ENCODE measurements at regions not wholly inside any gene's neighbourhood (a gene's known extent, or its start where the extent isn't known, plus 50 kb on each side); places are given as distances from the start of the nearest gene placed in this dataset.

GRCh38 chr2:7574385-7574784 is 657.2 kb downstream of the RNF144A start (continued):
- TF ChIP-seq TFAP4 (CRISPR knock-in tag; IDR thresholded peaks at IDR 0.05; ENCODE audit: borderline replicate concordance) = no peak
- TF ChIP-seq ZNF668 (CRISPR knock-in tag; IDR thresholded peaks at IDR 0.05) = no peak
- TF ChIP-seq MTA3 (IDR thresholded peaks at IDR 0.05; ENCODE audit: borderline replicate concordance) = no peak
- no peak for TF ChIP-seq ZNF280A (IDR thresholded peaks at IDR 0.05; ENCODE audit: low read depth, partially characterized antibody)
- no peak for TF ChIP-seq ZNF253 (CRISPR knock-in tag; conservative IDR thresholded peaks at IDR 0.05)
- TF ChIP-seq SFPQ (IDR thresholded peaks at IDR 0.05; ENCODE audit: low read depth, low read length) = no peak
- no peak for TF ChIP-seq RUNX1 (IDR thresholded peaks at IDR 0.05; ENCODE audit: low read depth)
- no peak for TF ChIP-seq PCBP1 (IDR thresholded peaks at IDR 0.05; ENCODE audit: low read depth, low read length, poor library complexity, severe bottlenecking)
- peak; percentile 36; the same call in 1 of the 2 replicates for TF ChIP-seq PML (IDR thresholded peaks at IDR 0.05; ENCODE audit: low read length)
- no peak for TF ChIP-seq RBM34 (IDR thresholded peaks at IDR 0.05; ENCODE audit: borderline replicate concordance, insufficient read depth, low read length)
- TF ChIP-seq E2F6 (IDR thresholded peaks at IDR 0.05; ENCODE audit: borderline replicate concordance in 1 of 2, extremely low read depth in 1 of 2, insufficient read depth in 1 of 2, insufficient read length in 1 of 2, low read depth in 1 of 2, low read length in 1 of 2, poor library complexity in 1 of 2, severe bottlenecking in 1 of 2) = no peak
- peak; percentile 76 for TF ChIP-seq CBFA2T2 (conservative IDR thresholded peaks at IDR 0.05)
- TF ChIP-seq EP400 (IDR thresholded peaks at IDR 0.05) = no peak
- no peak for TF ChIP-seq MYC (IDR thresholded peaks at IDR 0.05; ENCODE audit: low read depth, low read length)
- no peak for TF ChIP-seq MYC (CRISPR knock-in tag; IDR thresholded peaks at IDR 0.05; ENCODE audit: borderline replicate concordance, low read depth)
- no peak for TF ChIP-seq ZBTB1 (CRISPR knock-in tag; IDR thresholded peaks at IDR 0.05; ENCODE audit: borderline replicate concordance, low read depth)
- TF ChIP-seq KHSRP (IDR thresholded peaks at IDR 0.05) = no peak
- peak; percentile 76 for TF ChIP-seq ARID1B (IDR thresholded peaks at IDR 0.05)
- TF ChIP-seq ZBTB11 (CRISPR knock-in tag; IDR thresholded peaks at IDR 0.05) = no peak
- TF ChIP-seq TSC22D4 (tag; IDR thresholded peaks at IDR 0.05) = no peak

Data from K562 (cell line).